ENCODE measurements at regions not wholly inside any gene's neighbourhood (a gene's known extent, or its start where the extent isn't known, plus 50 kb on each side); places are given as distances from the start of the nearest gene placed in this dataset.

DNA sequence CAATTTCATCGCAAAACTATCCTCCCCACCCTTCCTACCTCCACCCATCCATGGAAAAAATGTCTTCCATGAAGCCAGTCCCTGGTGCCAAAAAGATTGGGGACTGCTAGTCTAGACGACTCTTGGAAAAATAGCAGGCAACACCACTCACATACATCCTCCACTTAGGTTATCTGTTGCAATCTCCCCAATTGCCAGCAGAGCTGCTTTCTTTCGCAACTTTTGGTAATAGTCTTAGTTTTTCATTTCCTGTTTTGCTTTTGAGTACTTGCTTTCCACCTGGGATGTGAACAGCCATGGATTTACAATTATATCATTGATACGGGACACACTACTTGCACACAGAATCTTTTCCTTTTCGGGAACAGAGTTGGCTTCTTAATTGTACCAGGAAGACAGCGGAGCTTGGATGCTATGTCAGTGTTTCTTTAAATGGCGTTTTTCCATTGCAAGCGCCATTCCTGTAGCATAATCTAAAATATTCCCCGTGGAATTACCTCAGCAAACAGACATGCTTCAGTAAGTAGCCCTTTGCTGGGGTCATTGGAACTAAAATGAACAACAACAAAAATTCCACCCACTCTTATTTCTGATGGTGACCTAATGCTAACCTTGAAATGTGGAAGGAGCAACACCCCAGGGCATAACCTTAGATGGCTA, 183.3 kb upstream of the ADGRL2 start:
- CTCF ChIA-PET (ENCODE audit: partially characterized antibody), result interaction anchor here (0.8 to 2.9 kb wide), 7 partner anchors 9 to 164 kb away, joined by 3 to 10 read pairs (median 3); no protein-coding TSS in a partner anchor
- H3K79me1 ChIP-seq (ENCODE audit: low read depth, low read length), result no peaks in the 10 kb centered on the region
- FAIRE-seq, result no peak

More for the DNA sequence above, 183.3 kb upstream of the ADGRL2 start:
- Histone ChIP-seq H3K23ac (ENCODE audit: insufficient read length) (no peak overlapping the region), H3K9me3 (ENCODE audit: insufficient read depth in 2 of 2, low read depth in 1 of 2, low read length in 1 of 2) (peaks cover 2 to 6% of the 10 kb centered on the region in 2 experiments; a peak in 2 of 4 replicates), H4K8ac (ENCODE audit: extremely low read depth, insufficient read depth, low read length) (no peak overlapping the region), H3K27me3 (replicated peaks in 1 of 4; ENCODE audit: control insufficient read depth in 3 of 4, extremely low read depth in 1 of 4, insufficient read depth in 3 of 4, low read length in 3 of 4) (no peaks in the 10 kb centered on the region), H2BK20ac (ENCODE audit: low read length) (no peak overlapping the region), H4K91ac (replicated peaks; ENCODE audit: insufficient read length, low read length) (no peak overlapping the region), H2AFZ (ENCODE audit: low read length) (no peak overlapping the region), H2AK5ac (ENCODE audit: low read depth, low read length) (no peak overlapping the region), H3K4ac (replicated peaks; ENCODE audit: insufficient read length, low read depth, low read length) (no peak overlapping the region), H3K14ac (ENCODE audit: insufficient read length) (no peak overlapping the region), H2BK5ac (ENCODE audit: low read depth, low read length) (no peak overlapping the region), H4K20me1 (replicated peaks in 1 of 2; ENCODE audit: control insufficient read depth in 1 of 2, insufficient read depth in 2 of 2, low read length in 2 of 2) (no peaks in the 10 kb centered on the region), H3K23me2 (ENCODE audit: low read depth, low read length) (no peaks in the 10 kb centered on the region), H3K27ac (ENCODE audit: low read depth, low read length) (no peak overlapping the region), H3K18ac (ENCODE audit: extremely low read depth, low read length) (no peak overlapping the region), H2BK12ac (ENCODE audit: low read depth, low read length) (no peak overlapping the region), H3K9ac (replicated peaks in 1 of 4; ENCODE audit: extremely low read depth in 1 of 4, low read depth in 3 of 4, low read length in 3 of 4) (no peak overlapping the region), H3K4me1 (replicated peaks in 1 of 4; ENCODE audit: control insufficient read depth in 3 of 4, insufficient read depth in 4 of 4, low read length in 3 of 4) (no peaks in the 10 kb centered on the region), H4K5ac (ENCODE audit: insufficient read length, low read depth, low read length) (no peak overlapping the region), H3K4me3 (ENCODE audit: extremely low read depth in 1 of 4, insufficient read depth in 2 of 4, low read depth in 3 of 4, low read length in 4 of 4) (no peak overlapping the region), H2BK15ac (ENCODE audit: low read length) (no peak overlapping the region), H3K79me2 (ENCODE audit: control insufficient read depth in 1 of 2, insufficient read depth in 2 of 2, low read length in 2 of 2) (no peaks in the 10 kb centered on the region), H2BK120ac (replicated peaks; ENCODE audit: low read depth, low read length) (no peak overlapping the region), H3K4me2 (ENCODE audit: insufficient read depth in 1 of 2, low read depth in 2 of 2, low read length in 2 of 2) (no peak overlapping the region), H3K56ac (replicated peaks; ENCODE audit: insufficient read length, low read depth, low read length) (no peak overlapping the region), H3K36me3 (ENCODE audit: control insufficient read depth in 2 of 4, insufficient read depth in 4 of 4, low read length in 3 of 4) (no peaks in the 10 kb centered on the region)
- TF ChIP-seq SP4 (IDR thresholded peaks at IDR 0.05; ENCODE audit: low read length), result no peak
- TF ChIP-seq CEBPB (IDR thresholded peaks at IDR 0.05; ENCODE audit: low read depth, low read length), result peak; percentile 81; the same call in 1 of the 2 replicates
- POLR2A ChIA-PET (ENCODE audit: partially characterized antibody), result no interaction called here
- no peak for DNase-seq (ENCODE audit: low read depth in 1 of 2, low spot score in 2 of 2)
- 90% methylated on average over 9 of the region's 9 CpGs; no CpG with 5 or more reads in 1 of the 2 experiments for WGBS, 2 experiments (ENCODE audit: extremely low coverage in 1 of 2, insufficient coverage in 1 of 2, insufficient read length in 1 of 2, insufficient replicate concordance in 2 of 2, low coverage in 1 of 2, low lambda C conversion rate in 2 of 2, missing lambda C conversion rate in 1 of 2)

Measured in H1 (cell line).